Spinal cord (tissue), 9 donors: ENCODE measurements at regions not wholly inside any gene's neighbourhood (a gene's known extent, or its start where the extent isn't known, plus 50 kb on each side); places are given as distances from the start of the nearest gene placed in this dataset.
A peak's percentile ranks its signal among the peaks of the same experiment; 100 is the strongest.

ENCODE experiments used
- DNase-seq, 6 donors: peaks; one replicate each; pipeline versions ENCODE4 v3.0.0 to v3.0.0-alpha.2; 2013 to 2015; ENCODE audit warnings: low spot score in 6 of 6, low read depth in 4 of 6
- H3K27ac ChIP-seq: one replicate; pipeline ENCODE4 v1.5.1; 2013; ENCODE audit warnings: low read depth, low read length, control low read depth
- H3K27me3 ChIP-seq: one replicate; pipeline ENCODE4 v1.6.1; 2013; ENCODE audit warnings: low read length; ENCODE audit not compliant: control insufficient read depth, insufficient read depth
- H3K36me3 ChIP-seq: one replicate; pipeline ENCODE4 v1.6.1; 2013; ENCODE audit warnings: low read length; ENCODE audit not compliant: control insufficient read depth, insufficient read depth
- H3K4me1 ChIP-seq: one replicate; pipeline ENCODE4 v1.6.1; 2013; ENCODE audit warnings: low read length; ENCODE audit not compliant: control insufficient read depth, insufficient read depth
- H3K4me3 ChIP-seq: one replicate; pipeline ENCODE4 v1.5.1; 2013; ENCODE audit warnings: low read depth, low read length, control low read depth
- H3K9me3 ChIP-seq: one replicate; pipeline ENCODE4 v1.6.1; 2013; ENCODE audit warnings: low read length; ENCODE audit not compliant: control insufficient read depth, insufficient read depth
- WGBS: methylation state at CpG from one replicate; pipeline ENCODE4 v1.1.5; 2013; ENCODE audit warnings: missing lambda C conversion rate; ENCODE audit not compliant: insufficient coverage; 5-methylcytosine and 5-hydroxymethylcytosine counted together
- donor health status: healthy.

GRCh38 chr6:102582569-102582968 is 1189.1 kb downstream of the GRIK2 start:
- no peak overlapping the region for H3K27ac ChIP-seq

GRCh38 chr6:102581378-102582124 is 1188.0 kb downstream of the GRIK2 start:
- no peak for DNase-seq
- no peaks in the 10 kb centered on the region for H3K27me3 ChIP-seq
- no peak overlapping the region for H3K27ac ChIP-seq
- H3K36me3 ChIP-seq, result no peaks in the 10 kb centered on the region
- H3K9me3 ChIP-seq, result peaks cover 6% of the 10 kb centered on the region
- 84% methylated on average over 11 of the region's 11 CpGs for WGBS
- H3K4me1 ChIP-seq, result no peaks in the 10 kb centered on the region
- H3K4me3 ChIP-seq, result no peak overlapping the region

More at GRCh38 chr6:102582569-102582968, 1189.1 kb downstream of the GRIK2 start:
- no peaks in the 10 kb centered on the region for H3K27me3 ChIP-seq
- no peaks in the 10 kb centered on the region for H3K36me3 ChIP-seq
- H3K4me1 ChIP-seq, result no peaks in the 10 kb centered on the region
- WGBS, result 98% methylated on average over 5 of the region's 5 CpGs
- no peak overlapping the region for H3K4me3 ChIP-seq
- peaks cover 6% of the 10 kb centered on the region for H3K9me3 ChIP-seq
- no peak for DNase-seq

GRCh38 chr6:102571236-102571908 is 1177.9 kb downstream of the GRIK2 start:
- Histone ChIP-seq H3K4me1 (no peaks in the 10 kb centered on the region), H3K36me3 (no peaks in the 10 kb centered on the region), H3K27ac (no peak overlapping the region), H3K4me3 (no peak overlapping the region), H3K9me3 (no peaks in the 10 kb centered on the region), H3K27me3 (no peaks in the 10 kb centered on the region)
- no CpG with 5 or more reads among the region's 2 CpGs for WGBS
- DNase-seq, result no peak

- Histone ChIP-seq H3K4me1 (no peaks in the 10 kb centered on the region), H3K27me3 (no peaks in the 10 kb centered on the region), H3K4me3 (no peak overlapping the region), H3K9me3 (no peaks in the 10 kb centered on the region), H3K27ac (no peak overlapping the region), H3K36me3 (no peaks in the 10 kb centered on the region)
- no CpG with 5 or more reads among the region's 1 CpG for WGBS
- no peak for DNase-seq
These were observed 1169.2 kb downstream of the GRIK2 start for GRCh38 chr6:102562713-102563112.

- Histone ChIP-seq H3K27ac (no peak overlapping the region), H3K27me3 (no peaks in the 10 kb centered on the region), H3K9me3 (no peaks in the 10 kb centered on the region), H3K4me1 (no peaks in the 10 kb centered on the region), H3K4me3 (no peak overlapping the region), H3K36me3 (no peaks in the 10 kb centered on the region)
- DNase-seq, result no peak
These were observed 1159.7 kb downstream of the GRIK2 start for GRCh38 chr6:102553214-102553613.

- Histone ChIP-seq H3K27me3 (no peaks in the 10 kb centered on the region), H3K36me3 (no peaks in the 10 kb centered on the region), H3K27ac (no peak overlapping the region), H3K9me3 (no peaks in the 10 kb centered on the region), H3K4me1 (no peaks in the 10 kb centered on the region), H3K4me3 (no peak overlapping the region)
- no CpG with 5 or more reads among the region's 6 CpGs for WGBS
- no peak for DNase-seq
These were observed 1155.8 kb downstream of the GRIK2 start for GRCh38 chr6:102549221-102549874.

GRCh38 chr6:102525336-102525735 is 1131.8 kb downstream of the GRIK2 start:
- Histone ChIP-seq H3K4me3 (no peak overlapping the region), H3K9me3 (no peaks in the 10 kb centered on the region), H3K27ac (no peak overlapping the region), H3K4me1 (no peaks in the 10 kb centered on the region), H3K27me3 (no peaks in the 10 kb centered on the region), H3K36me3 (no peaks in the 10 kb centered on the region)
- no CpG with 5 or more reads among the region's 2 CpGs for WGBS
- peak in 2 of 6 donors; percentile 35 to 37 for DNase-seq

- H3K4me3 ChIP-seq, result no peak overlapping the region
- no CpG with 5 or more reads among the region's 2 CpGs for WGBS
- no peaks in the 10 kb centered on the region for H3K36me3 ChIP-seq
- no peak overlapping the region for H3K27ac ChIP-seq
- peak in 2 of 6 donors; percentile 40 to 85 for DNase-seq
- H3K9me3 ChIP-seq, result no peaks in the 10 kb centered on the region
- no peaks in the 10 kb centered on the region for H3K27me3 ChIP-seq
- H3K4me1 ChIP-seq, result no peaks in the 10 kb centered on the region
These were observed 1127.5 kb downstream of the GRIK2 start for GRCh38 chr6:102520966-102521365.

GRCh38 chr6:102517506-102517905 is 1124.0 kb downstream of the GRIK2 start:
- Histone ChIP-seq H3K9me3 (no peaks in the 10 kb centered on the region), H3K4me3 (no peak overlapping the region), H3K27me3 (no peaks in the 10 kb centered on the region), H3K36me3 (no peaks in the 10 kb centered on the region), H3K27ac (no peak overlapping the region), H3K4me1 (no peaks in the 10 kb centered on the region)
- 60% methylated on average over 1 of the region's 3 CpGs for WGBS
- no peak for DNase-seq
